Activated T-helper 17 cell treated with anti-CD3 and anti-CD28 coated beads, Interleukin-2, amount 50 U/mL, for 72 hours (primary cell): ENCODE measurements at regions not wholly inside any gene's neighbourhood (a gene's known extent, or its start where the extent isn't known, plus 50 kb on each side); places are given as distances from the start of the nearest gene placed in this dataset.
A peak's percentile ranks its signal among the peaks of the same experiment; 100 is the strongest.

Experiments used
- ATAC-seq: fragments of 150-1000 bp; cut with Tn5 transposase; replicated peaks from 2 replicates; pipeline ENCODE4 v1.10.0; 2021; ENCODE audit warnings: mild to moderate bottlenecking, moderate library complexity
- H3K27ac Mint-ChIP-seq: one replicate; pipeline ENCODE4 v1.8.0; 2022; ENCODE audit warnings: mixed read lengths
- H3K27me3 Mint-ChIP-seq: one replicate; pipeline ENCODE4 v1.8.0; 2022; ENCODE audit warnings: mixed read lengths
- H3K36me3 Mint-ChIP-seq: one replicate; pipeline ENCODE4 v1.8.0; 2022; ENCODE audit warnings: low read depth, mild to moderate bottlenecking, mixed read lengths
- H3K4me1 Mint-ChIP-seq: one replicate; pipeline ENCODE4 v1.8.0; 2022; ENCODE audit warnings: mixed read lengths
- H3K4me3 Mint-ChIP-seq: one replicate; pipeline ENCODE4 v1.8.0; 2022; ENCODE audit warnings: mild to moderate bottlenecking, mixed read lengths
- H3K9me3 Mint-ChIP-seq: one replicate; pipeline ENCODE4 v1.8.0; 2022; ENCODE audit warnings: mixed read lengths

DNA sequence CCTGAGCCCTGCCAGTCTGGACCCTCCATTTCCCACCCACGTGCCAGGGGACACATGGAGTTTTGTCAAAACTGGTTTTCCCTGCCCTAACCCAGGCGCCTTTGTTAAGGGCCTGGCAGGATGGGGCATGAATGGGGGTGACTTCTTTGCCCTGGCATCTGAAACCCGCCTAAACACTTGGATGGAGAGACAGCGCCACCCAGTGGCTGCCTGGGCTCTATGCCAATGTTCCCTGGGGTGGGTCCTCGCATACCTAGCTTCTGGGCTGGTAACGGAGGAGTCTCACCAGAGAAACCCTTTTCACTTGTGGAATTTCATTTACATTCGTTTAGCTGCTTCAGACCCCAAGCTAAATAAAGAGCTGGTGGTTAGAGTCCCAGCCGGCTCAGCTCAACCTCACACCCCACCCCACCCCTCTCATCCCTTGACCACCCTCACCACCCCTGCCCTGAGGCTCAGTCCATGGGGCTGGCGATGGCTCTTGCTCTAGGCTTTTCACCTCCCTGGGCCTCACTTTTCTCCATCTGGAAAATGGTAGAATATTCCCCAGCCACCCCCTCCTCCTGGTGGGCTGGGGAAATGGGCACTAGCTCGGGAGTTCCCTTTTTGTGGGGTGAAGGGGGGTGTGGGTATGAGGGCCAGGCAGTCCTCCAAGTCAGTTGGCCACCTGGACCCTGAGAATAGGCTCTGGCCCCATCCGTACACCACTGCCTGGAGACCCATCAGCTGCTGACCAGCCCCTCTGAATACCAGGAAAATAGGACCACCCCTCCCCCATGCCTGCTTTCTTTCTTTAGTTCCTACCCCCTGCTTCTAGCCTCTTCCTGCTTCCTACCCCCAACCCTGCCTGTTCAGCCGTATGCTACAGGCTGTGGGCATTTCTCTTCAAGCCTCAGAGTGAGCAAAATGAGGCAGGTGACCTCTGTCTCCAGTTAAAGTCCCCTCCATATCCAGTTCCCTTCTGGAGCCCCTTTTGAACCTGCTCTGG is 57.1 kb upstream of the PJA1 start:
- Mint-ChIP-seq H3K36me3 (no peaks in the 10 kb centered on the region), H3K4me3 (no peak overlapping the region), H3K27me3 (no peaks in the 10 kb centered on the region), H3K4me1 (no peaks in the 10 kb centered on the region), H3K27ac (no peak overlapping the region), H3K9me3 (no peaks in the 10 kb centered on the region)
- ATAC-seq: peak; percentile 73

DNA sequence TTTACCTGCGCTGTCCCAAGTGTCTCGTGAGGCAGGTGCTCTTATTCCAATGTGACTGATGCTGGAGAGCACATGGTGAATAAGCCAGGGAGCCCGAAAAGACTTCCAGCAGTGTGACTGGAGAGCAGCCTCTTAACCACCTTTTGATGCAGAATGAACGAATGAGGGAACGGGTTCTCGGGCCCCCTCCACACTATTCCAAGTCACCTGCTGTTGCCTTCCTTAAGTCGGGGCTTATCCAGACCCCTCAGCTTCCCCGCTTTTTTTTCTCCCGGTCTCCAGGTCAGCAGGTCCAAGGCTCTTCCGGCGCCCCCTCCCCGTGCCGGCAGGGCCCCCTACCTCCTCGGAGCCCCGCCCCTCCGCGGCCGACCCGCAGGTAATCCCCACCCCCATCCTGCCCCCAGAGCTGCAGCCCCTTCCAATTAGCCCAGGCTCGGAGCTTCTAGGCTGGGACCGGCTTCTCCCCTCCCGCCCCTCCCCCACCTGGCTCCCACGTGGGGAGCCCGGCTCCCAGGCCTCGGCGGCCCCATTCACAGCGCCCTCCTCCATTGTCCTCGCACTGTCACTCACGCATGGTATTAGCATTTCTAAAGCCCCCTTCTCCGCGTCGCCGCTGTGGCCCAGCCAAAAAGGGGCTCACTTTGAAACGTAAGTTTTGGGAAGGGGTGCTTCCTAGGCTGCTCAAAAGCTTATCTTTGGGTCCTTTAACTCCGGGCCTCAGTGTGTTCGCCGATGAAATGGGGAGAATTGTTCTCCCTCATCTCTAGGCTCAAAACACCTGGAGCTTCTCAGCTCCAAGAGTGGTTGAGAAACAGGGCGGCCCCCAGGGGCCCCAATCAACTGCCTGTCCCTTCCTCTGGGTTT is 56.2 kb upstream of the PJA1 start:
- no peak for ATAC-seq
- Mint-ChIP-seq H3K4me1 (no peaks in the 10 kb centered on the region), H3K4me3 (no peak overlapping the region), H3K27ac (no peak overlapping the region), H3K36me3 (no peaks in the 10 kb centered on the region), H3K27me3 (no peaks in the 10 kb centered on the region), H3K9me3 (no peaks in the 10 kb centered on the region)

DNA sequence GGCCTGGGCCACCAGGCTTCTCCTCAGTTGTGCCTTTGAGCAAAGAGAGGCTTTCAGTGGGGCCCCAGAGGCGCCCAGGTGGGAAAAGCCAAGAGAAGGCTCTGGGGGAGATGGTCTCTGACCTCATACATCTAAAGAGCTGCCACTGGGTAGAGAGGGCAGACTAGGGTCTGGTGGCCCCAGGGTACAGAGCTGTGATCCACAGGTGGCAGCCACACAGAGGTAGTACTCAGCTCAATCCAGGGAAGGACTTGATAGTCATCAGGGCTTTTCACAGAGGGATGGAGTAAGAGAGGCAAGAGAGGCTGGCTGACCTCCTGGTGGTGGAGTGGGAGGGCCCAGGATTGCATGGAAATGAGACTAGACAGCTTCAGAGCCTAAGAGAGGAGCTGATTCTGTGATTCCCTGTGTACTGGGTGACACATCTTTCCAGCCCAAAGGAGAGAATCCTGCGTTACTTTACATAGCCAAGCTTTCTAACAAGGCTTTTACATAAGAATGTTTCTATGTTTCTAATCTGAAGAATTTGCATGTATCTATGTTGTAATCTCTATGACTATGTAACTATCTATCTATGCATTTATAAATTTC is 53.2 kb upstream of the PJA1 start:
- no peak overlapping the region for H3K4me3 Mint-ChIP-seq
- no peak for ATAC-seq
- H3K27ac Mint-ChIP-seq: no peak overlapping the region
- H3K36me3 Mint-ChIP-seq: no peaks in the 10 kb centered on the region
- H3K9me3 Mint-ChIP-seq: no peaks in the 10 kb centered on the region
- no peaks in the 10 kb centered on the region for H3K27me3 Mint-ChIP-seq
- H3K4me1 Mint-ChIP-seq: no peaks in the 10 kb centered on the region

DNA sequence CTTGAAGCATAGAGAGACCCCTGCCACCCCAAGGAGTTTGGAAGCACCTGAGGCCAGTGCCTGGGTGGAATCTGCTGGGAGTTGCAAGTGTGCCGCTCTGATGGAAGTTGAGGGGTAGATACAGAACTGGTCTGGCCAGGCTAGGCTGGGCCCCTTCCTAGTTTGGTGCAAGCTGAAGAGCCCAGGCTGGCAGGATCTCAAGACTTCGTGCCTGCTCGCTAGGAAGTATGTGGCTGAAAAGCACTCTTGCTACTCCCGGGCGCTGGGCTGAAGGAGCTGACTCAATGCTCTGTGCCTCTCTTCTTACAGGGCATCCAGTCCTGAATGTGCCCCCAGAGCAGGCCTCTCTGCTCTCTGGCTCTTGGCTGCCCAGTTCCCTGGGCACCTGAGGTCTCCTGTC is 51.7 kb upstream of the PJA1 start:
- no peak for ATAC-seq

DNA sequence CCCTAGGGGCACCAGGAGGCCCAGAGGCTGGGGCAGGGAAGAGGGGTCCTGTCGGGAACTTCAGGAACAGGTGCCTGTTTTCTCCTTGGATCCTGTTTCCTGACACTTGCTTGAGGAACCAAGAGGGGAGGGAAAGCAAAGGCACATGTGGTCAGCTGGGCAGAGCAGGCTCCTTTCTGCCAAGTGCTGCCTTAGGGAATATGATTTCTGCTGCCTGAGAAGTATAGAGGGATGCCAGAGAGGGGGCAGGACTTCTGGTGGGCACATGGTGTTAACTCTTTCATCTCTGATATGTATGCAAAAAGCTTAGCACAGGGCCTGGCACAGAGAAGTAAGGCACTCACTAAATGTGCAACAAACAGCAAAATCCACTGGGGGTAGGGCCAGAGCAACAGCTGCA is 51.2 kb upstream of the PJA1 start:
- H3K27ac Mint-ChIP-seq: no peak overlapping the region
- H3K9me3 Mint-ChIP-seq: no peaks in the 10 kb centered on the region
- H3K4me3 Mint-ChIP-seq: no peak overlapping the region
- no peaks in the 10 kb centered on the region for H3K27me3 Mint-ChIP-seq
- no peak for ATAC-seq
- no peaks in the 10 kb centered on the region for H3K36me3 Mint-ChIP-seq
- H3K4me1 Mint-ChIP-seq: no peaks in the 10 kb centered on the region

More for the DNA sequence above, 51.7 kb upstream of the PJA1 start:
- no peak overlapping the region for H3K4me3 Mint-ChIP-seq
- no peak overlapping the region for H3K27ac Mint-ChIP-seq
- H3K36me3 Mint-ChIP-seq: no peaks in the 10 kb centered on the region
- no peaks in the 10 kb centered on the region for H3K27me3 Mint-ChIP-seq
- no peaks in the 10 kb centered on the region for H3K4me1 Mint-ChIP-seq
- H3K9me3 Mint-ChIP-seq: no peaks in the 10 kb centered on the region

DNA sequence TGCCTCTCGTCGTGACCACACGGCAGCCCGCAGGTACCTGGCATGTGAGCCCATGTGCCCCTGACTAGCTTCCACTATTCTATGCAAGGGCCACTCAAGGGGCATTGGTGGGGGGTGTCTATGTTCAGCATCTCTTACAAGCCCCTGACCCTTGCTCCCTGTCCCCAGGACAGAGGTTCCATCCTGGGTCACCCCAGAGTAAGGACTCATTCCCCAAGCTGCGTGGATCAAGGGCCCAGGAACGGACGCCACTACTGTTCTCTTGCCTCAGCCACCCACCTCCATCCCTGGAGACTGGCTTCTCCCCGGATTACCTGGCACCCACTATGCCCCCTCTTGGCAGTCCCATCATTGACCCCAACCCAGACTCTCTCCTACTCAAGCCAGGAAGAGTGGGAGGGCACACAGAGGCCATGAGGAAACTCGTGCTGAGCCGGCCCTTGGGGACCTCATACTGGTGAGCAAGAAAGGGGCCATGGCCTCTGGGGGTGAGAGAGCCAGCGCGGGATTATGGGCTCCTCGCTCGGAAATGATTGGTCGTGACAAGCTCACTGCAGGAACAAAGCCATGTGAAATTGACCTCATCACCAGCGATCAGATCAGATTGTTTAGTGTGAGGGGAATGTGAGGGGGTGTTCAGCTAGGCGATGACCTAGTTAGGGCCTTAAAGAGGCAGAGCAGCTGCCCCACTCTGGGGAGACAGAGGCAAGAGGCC is 50.1 kb upstream of the PJA1 start:
- Mint-ChIP-seq H3K4me1 (no peaks in the 10 kb centered on the region), H3K27me3 (no peaks in the 10 kb centered on the region), H3K36me3 (no peaks in the 10 kb centered on the region), H3K4me3 (no peak overlapping the region), H3K9me3 (no peaks in the 10 kb centered on the region), H3K27ac (no peak overlapping the region)
- no peak for ATAC-seq
